NCI-H82 treated with DMSO at 0.1 percent for 48 hours (cell line): ENCODE measurements at regions not wholly inside any gene's neighbourhood (a gene's known extent, or its start where the extent isn't known, plus 50 kb on each side); places are given as distances from the start of the nearest gene placed in this dataset.
"Not testable (repeated sequence)": the region's sequence is repeated elsewhere in the genome, so short reads cannot be mapped to it uniquely, and the experiment has no call there.

Experiments
- DNase-seq: peaks from one replicate; lab custom pipeline; 2025; ENCODE audit not compliant: unreplicated experiment; lab: John Stamatoyannopoulos, UW

- no peak for DNase-seq
Measured at GRCh38 chr4:71081192-71081591, 87.7 kb downstream of the DCK start.

GRCh38 chr4:71093745-71094144, 100.3 kb downstream of the DCK start:
- DNase-seq: no peak

- no peak for DNase-seq
Measured at GRCh38 chr4:71094201-71094600, 100.8 kb downstream of the DCK start.

- no peak for DNase-seq
Measured at GRCh38 chr4:71095141-71095540, 101.7 kb downstream of the DCK start.

DNA sequence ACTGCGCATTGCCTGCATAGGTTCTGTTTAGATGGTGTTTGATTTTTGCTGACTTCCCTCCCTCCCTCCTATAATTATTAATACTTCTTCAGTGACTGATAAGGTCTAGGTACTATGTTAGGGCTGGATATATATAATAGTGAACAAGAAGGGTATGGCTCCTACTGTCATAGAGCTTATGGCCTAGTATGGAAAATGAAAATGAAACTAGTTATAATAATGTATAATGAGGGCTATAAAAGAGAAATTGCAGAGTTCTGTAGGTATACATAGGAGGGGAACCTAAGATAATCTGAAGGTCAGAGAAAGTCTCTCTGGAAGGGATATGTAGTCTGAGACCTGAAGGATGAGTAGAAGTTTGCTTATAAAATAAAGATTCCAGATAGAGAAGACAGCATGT, 102.1 kb downstream of the DCK start:
- DNase-seq: no peak

GRCh38 chr4:71107726-71108125, 114.3 kb downstream of the DCK start:
- no peak for DNase-seq

GRCh38 chr4:71110499-71110898, 117.0 kb downstream of the DCK start:
- no peak for DNase-seq

- not testable (repeated sequence) for DNase-seq
Measured at GRCh38 chr4:71111133-71111532, 117.7 kb downstream of the DCK start.

DNA sequence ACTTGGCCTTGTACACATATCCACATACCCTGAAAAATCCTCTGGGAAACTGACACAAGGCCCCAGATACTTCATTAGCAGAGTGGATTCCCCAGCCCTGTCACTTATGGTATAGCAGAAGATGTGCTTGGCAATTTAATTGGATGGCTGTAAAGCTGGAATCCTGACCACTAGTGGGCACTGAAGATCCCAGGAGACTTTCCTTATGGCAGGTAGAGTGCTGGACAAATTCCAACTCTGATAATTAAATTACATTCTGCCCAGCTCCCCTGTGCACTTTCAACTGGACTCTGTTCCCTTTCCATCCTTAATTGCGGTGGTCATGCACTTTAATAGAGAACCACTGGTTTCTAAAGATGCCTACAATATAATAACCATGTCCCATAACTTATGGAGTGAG, 119.8 kb downstream of the DCK start:
- DNase-seq: no peak

- no peak for DNase-seq
Measured at GRCh38 chr4:71120831-71121524, 127.5 kb downstream of the DCK start.

- no peak for DNase-seq
Measured at GRCh38 chr4:71123951-71124350, 130.5 kb downstream of the DCK start.

GRCh38 chr4:71125137-71125536, 131.7 kb downstream of the DCK start:
- DNase-seq: no peak

GRCh38 chr4:71126719-71127118, 133.3 kb downstream of the DCK start:
- no peak for DNase-seq

DNA sequence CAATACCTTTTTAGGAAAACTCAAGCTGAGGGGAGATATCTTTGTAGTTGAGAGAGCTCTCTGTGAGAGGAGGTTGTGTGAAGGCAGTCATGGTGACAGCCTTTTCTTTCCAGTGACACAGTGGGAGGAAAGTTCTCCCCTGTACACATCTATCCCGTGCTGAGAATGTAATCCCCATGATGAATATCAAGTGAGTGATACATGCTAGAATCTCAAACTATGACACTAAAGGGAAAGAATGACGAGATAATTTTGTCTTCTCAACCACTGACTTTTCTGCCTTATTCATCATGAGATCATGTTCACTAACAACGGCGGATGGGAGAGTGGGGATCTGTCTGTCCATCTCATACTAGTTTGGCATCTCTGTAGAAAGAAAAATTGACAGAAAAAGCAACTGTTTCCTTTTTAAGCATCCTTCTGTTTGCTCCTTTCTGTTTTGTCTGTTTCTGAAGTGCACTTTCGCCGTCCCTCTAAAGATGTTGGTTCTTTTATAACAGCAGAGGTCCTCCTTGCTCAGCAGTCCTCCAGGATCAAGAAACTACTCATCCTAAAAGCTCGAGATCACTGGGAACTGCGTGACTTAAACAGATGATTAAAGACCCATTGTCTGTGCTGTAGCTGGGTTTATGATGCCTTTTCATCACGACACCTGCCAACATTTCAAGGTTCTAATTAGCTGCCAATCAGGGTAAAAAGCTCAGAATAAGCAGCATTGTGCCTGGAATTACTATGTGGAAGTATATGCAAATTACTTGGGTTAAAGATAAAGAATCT, 137.6 kb downstream of the DCK start:
- DNase-seq: peak; percentile 11

DNA sequence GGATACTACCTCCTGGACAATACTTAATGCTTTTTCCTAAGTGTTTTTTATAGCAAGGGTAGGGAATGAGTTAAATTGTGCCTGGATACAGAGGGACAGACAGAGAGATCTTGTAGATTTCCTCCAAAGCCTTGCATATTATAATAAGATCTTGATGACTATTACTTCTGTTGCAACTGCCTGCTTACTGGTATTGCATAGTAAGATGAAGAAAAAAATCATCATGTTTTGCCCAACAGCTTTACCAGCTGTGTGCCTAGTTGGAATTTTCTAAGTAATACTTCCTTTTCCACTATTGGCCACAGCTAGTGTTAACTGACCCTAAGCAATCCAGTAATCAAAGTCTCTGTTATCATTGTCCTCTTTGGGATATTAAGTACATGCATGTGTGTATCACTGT, 139.0 kb downstream of the DCK start:
- no peak for DNase-seq

GRCh38 chr4:71133491-71133890, 140.0 kb downstream of the DCK start:
- no peak for DNase-seq

DNA sequence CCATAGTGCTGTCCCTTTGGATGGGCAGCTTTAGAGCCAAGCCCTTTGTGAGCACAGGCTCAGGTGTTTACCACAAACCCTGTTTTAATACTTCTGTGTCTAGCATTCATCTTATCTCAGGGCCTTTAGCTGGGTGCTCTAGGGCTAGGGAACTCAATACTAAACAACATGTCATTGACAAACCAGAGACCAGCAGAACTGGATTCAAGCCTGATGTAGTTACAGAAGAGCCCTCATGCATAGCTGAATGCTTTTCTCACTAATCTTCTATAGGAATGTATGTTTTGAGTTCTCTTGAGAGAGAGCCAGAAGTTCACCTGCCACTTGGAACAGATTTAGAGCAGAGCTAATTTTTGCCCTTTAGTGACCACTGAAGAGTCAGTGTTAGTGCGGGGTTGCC, 142.6 kb downstream of the DCK start:
- no peak for DNase-seq

GRCh38 chr4:71138007-71138615, 144.7 kb downstream of the DCK start:
- no peak for DNase-seq

DNA sequence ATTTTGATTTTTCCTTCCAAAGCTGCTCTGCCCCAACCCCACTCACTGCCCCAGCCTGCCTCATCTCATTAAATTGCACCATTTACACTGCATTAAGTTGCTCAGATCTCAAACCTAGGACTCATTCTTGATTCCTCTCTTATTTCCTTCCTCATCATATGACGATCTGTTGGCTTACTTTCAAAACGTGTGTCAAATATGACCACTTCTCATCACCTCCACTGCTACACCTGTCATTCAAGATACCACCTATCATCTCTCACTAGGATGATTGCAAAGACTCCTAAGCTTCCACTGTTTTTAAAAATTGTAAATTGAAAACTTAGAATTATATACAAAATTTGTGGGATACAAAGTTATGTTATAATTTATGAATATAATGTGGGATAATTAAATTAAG, 147.1 kb downstream of the DCK start:
- no peak for DNase-seq

DNA sequence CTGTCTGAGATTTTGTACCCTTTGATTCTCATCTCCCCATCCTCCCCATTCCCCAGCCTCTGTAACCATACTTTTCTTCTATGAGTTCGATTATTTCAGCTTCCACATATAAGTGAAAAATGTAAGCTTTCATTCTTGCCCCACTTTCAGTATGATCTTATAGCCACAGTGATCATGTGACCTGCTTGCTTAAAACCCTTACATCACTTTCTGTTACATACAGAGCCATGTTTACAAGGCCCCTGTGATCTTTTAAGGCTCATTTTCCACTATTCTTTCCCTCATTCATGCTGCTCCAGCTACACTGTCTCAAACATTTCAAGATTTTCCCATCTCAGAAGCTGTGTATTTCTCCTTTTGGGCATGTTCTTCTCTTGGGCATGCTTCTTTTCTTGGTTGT, 147.7 kb downstream of the DCK start:
- DNase-seq: no peak

GRCh38 chr4:71147261-71147660, 153.8 kb downstream of the DCK start:
- DNase-seq: no peak

DNA sequence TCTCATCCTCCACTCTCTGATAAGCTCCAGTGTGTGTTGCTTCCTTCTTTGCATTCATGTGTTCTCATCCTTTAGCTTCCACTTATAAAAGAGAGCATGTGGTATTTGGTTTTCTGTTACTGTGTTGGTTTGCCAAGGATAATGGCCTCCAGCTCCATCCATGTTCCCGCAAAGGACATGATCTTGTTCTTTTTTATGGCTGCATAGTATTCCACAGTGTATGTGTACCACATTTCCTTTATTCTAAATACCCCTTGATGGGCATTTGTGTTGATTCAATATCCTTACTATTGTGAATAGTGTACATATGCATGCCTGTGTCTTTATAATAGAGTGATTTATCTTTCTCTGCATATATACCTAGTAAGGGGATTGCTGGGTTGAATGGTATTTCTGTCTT, 155.1 kb downstream of the DCK start:
- no peak for DNase-seq
